ENCODE measurements at regions not wholly inside any gene's neighbourhood (a gene's known extent, or its start where the extent isn't known, plus 50 kb on each side); places are given as distances from the start of the nearest gene placed in this dataset.

GRCh38 chr6:137727216-137727765 is 139.8 kb upstream of the TNFAIP3 start:
- TF ChIP-seq POLR2A (IDR thresholded peaks at IDR 0.05) = no peak
- no peak for TF ChIP-seq CTCF (IDR thresholded peaks at IDR 0.05)
- no peak for TF ChIP-seq POLR2AphosphoS5 (IDR thresholded peaks at IDR 0.05)
- no peak for TF ChIP-seq EP300 (IDR thresholded peaks at IDR 0.05)
- DNase-seq (no peak), ATAC-seq (ENCODE audit: low FRiP score in 2 of 2) (no peak)
- WGBS, 2 donors = 75% methylated on average over 4 of the region's 4 CpGs
- Histone ChIP-seq H3K4me1 (peaks cover 15 to 30% (median 20%) of the 10 kb centered on the region in 4 donors), H3K4me3 (no peak overlapping the region), H3K27ac (no peak overlapping the region), H3K27me3 (no peaks in the 10 kb centered on the region), H3K9me3 (no peaks in the 10 kb centered on the region), H3K36me3 (no peaks in the 10 kb centered on the region)

- Histone ChIP-seq H3K4me3 (no peak overlapping the region), H3K4me1 (peaks cover 16 to 24% (median 19%) of the 10 kb centered on the region in 4 donors), H3K9me3 (no peaks in the 10 kb centered on the region), H3K36me3 (no peaks in the 10 kb centered on the region), H3K27ac (no peak overlapping the region), H3K27me3 (no peaks in the 10 kb centered on the region)
- WGBS, 2 donors = 45 to 49% methylated on average over 6 of the region's 6 CpGs
- TF ChIP-seq POLR2A (IDR thresholded peaks at IDR 0.05) = peak in 1 of 4 donors; percentile 15
- TF ChIP-seq EP300 (IDR thresholded peaks at IDR 0.05) = no peak
- TF ChIP-seq POLR2AphosphoS5 (IDR thresholded peaks at IDR 0.05) = peak in 1 of 2 donors; percentile 28
- peak in 1 of 2 donors; percentile 39 for DNase-seq
- peak in 1 of 2 donors; percentile 53 for ATAC-seq (ENCODE audit: low FRiP score in 2 of 2)
Measured at GRCh38 chr6:137728386-137729349, 138.4 kb upstream of the TNFAIP3 start.

- H3K27me3 ChIP-seq = no peaks in the 10 kb centered on the region
- DNase-seq (no peak), ATAC-seq (ENCODE audit: low FRiP score in 2 of 2) (no peak)
- H3K27ac ChIP-seq = no peak overlapping the region
- WGBS, 2 donors = 82 to 85% methylated on average over 6 of the region's 6 CpGs
- H3K9me3 ChIP-seq = no peaks in the 10 kb centered on the region
- H3K36me3 ChIP-seq = no peaks in the 10 kb centered on the region
- peaks cover 13 to 24% (median 16%) of the 10 kb centered on the region in 4 donors for H3K4me1 ChIP-seq
- H3K4me3 ChIP-seq = no peak overlapping the region
- TF ChIP-seq EP300 (IDR thresholded peaks at IDR 0.05) (no peak), POLR2AphosphoS5 (IDR thresholded peaks at IDR 0.05) (no peak), CTCF (IDR thresholded peaks at IDR 0.05) (no peak), POLR2A (IDR thresholded peaks at IDR 0.05) (no peak)
Measured at GRCh38 chr6:137729866-137730629, 137.0 kb upstream of the TNFAIP3 start.

- 66 to 73% methylated on average over 2 of the region's 2 CpGs for whole genome bisulfite sequencing, 2 donors
Measured at GRCh38 chr6:137731600-137731959, 135.5 kb upstream of the TNFAIP3 start.

More at GRCh38 chr6:137731600-137731959, 135.5 kb upstream of the TNFAIP3 start:
- Histone ChIP-seq H3K27me3 (no peaks in the 10 kb centered on the region), H3K36me3 (no peaks in the 10 kb centered on the region), H3K27ac (peak overlapping the region in 1 of 4 donors; percentile 7), H3K9me3 (no peaks in the 10 kb centered on the region), H3K4me1 (peaks cover 8 to 24% (median 16%) of the 10 kb centered on the region in 4 donors), H3K4me3 (no peak overlapping the region)
- no peak for DNase-seq
- no peak for TF ChIP-seq CTCF (IDR thresholded peaks at IDR 0.05)
- no peak for TF ChIP-seq POLR2A (IDR thresholded peaks at IDR 0.05)
- no peak for TF ChIP-seq POLR2AphosphoS5 (IDR thresholded peaks at IDR 0.05)
- TF ChIP-seq EP300 (IDR thresholded peaks at IDR 0.05) = no peak
- ATAC-seq (ENCODE audit: low FRiP score in 2 of 2) = no peak

All from upper lobe of left lung (tissue), 6 donors.